Neutrophil (primary cell): ENCODE measurements at regions not wholly inside any gene's neighbourhood (a gene's known extent, or its start where the extent isn't known, plus 50 kb on each side); places are given as distances from the start of the nearest gene placed in this dataset.
"Not testable (repeated sequence)": the region's sequence is repeated elsewhere in the genome, so short reads cannot be mapped to it uniquely, and the experiment has no call there.

Experiments
- H3K27ac ChIP-seq: fragments of 200-600 bp; sonication (generic); 2 replicates; pipeline ENCODE4 v1.5.1; 2016; ENCODE audit warnings: mild to moderate bottlenecking, moderate library complexity
- H3K27me3 ChIP-seq: fragments of 200-600 bp; sonication (generic); 2 replicates; pipeline ENCODE4 v1.6.0; 2016; ENCODE audit warnings: mild to moderate bottlenecking
- H3K36me3 ChIP-seq: fragments of 200-600 bp; sonication (generic); 2 replicates; pipeline ENCODE4 v1.5.1; 2017
- H3K4me1 ChIP-seq, 2 experiments: fragments of 200-600 bp in 1 of 2; sonication (generic) in 1 of 2; 1 replicate in 1 of 2; 2 replicates in 1 of 2; pipeline versions ENCODE4 v1.5.1 to v1.6.1; 2013 to 2016; ENCODE audit warnings: low read depth in 1 of 2, low read length in 1 of 2, mild to moderate bottlenecking in 1 of 2, moderate library complexity in 1 of 2; ENCODE audit not compliant: control insufficient read depth in 1 of 2, insufficient read depth in 1 of 2
- H3K4me3 ChIP-seq, 2 experiments: fragments of 200-600 bp in 1 of 2; sonication (generic) in 1 of 2; 1 replicate in 1 of 2; 2 replicates in 1 of 2; pipeline ENCODE4 v1.5.1; 2013 to 2016; ENCODE audit warnings: low read depth in 1 of 2, low read length in 1 of 2, mild to moderate bottlenecking in 1 of 2, moderate library complexity in 1 of 2
- H3K9me3 ChIP-seq: fragments of 200-600 bp; sonication (generic); 2 replicates; pipeline ENCODE4 v1.5.1; 2016
- CTCF ChIP-seq: fragments of 200-600 bp; sonication (generic); IDR thresholded peaks from 2 replicates; pipeline ENCODE4 v1.5.1; 2016; ENCODE audit warnings: antibody characterized with exemption

GRCh38 chrX:1059576-1060561 is 152.6 kb downstream of the CRLF2 start:
- H3K36me3 ChIP-seq = no peaks in the 10 kb centered on the region
- H3K4me1 ChIP-seq = no peaks in the 10 kb centered on the region
- no peak overlapping the region for H3K27ac ChIP-seq
- TF ChIP-seq CTCF = no peak
- H3K9me3 ChIP-seq = no peaks in the 10 kb centered on the region
- H3K4me3 ChIP-seq = no peak overlapping the region
- H3K27me3 ChIP-seq = no peaks in the 10 kb centered on the region

- not testable (repeated sequence) for H3K27me3 ChIP-seq, H3K4me3 ChIP-seq, H3K36me3 ChIP-seq, H3K9me3 ChIP-seq, H3K27ac ChIP-seq, H3K4me1 ChIP-seq
Measured at GRCh38 chrX:1053600-1053999, 158.8 kb downstream of the CRLF2 start.

DNA sequence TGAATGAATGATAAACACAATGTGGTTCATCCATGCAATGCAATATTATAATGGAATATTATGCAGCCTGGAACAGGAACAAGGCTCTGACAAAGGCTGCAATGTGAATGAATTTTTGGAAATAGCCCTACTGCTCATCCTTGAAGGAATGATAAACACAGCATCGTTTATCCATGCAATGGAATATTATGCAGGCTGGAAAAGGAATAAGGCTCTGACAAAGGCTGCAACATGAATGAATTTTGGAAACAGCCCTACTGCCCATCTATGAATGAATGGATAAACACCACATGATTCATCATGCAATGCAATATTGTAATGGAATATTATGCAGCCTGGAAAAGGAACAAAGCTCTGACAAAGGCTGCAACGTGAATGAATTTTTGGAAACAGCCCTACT is 159.4 kb downstream of the CRLF2 start:
- H3K36me3 ChIP-seq = no peaks in the 10 kb centered on the region
- no peaks in the 10 kb centered on the region for H3K27me3 ChIP-seq
- H3K4me1 ChIP-seq = no peaks in the 10 kb centered on the region
- H3K9me3 ChIP-seq = peaks cover 6% of the 10 kb centered on the region
- no peak for TF ChIP-seq CTCF
- no peak overlapping the region for H3K27ac ChIP-seq
- H3K4me3 ChIP-seq = no peak overlapping the region

DNA sequence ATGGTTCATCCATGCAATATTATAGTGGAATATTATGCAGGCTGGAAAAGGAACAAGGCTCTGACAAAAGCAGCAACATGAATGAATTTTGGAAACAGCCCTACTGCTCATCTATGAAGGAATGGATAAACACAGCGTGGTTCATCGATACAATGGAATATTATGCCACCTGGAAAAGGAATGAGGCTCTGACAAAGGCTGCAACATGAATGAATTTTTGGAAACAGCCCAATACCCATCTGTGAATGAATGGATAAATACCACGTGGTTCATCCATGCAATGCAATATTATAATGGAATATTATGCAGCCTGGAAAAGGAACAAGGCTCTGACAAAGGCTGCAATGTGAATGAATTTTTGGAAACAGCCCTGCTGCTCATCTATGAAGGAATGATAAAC is 160.4 kb downstream of the CRLF2 start:
- peaks cover 6% of the 10 kb centered on the region for H3K9me3 ChIP-seq
- H3K4me1 ChIP-seq = no peaks in the 10 kb centered on the region
- H3K27me3 ChIP-seq = no peaks in the 10 kb centered on the region
- H3K4me3 ChIP-seq = no peak overlapping the region
- no peak overlapping the region for H3K27ac ChIP-seq
- TF ChIP-seq CTCF = no peak
- no peaks in the 10 kb centered on the region for H3K36me3 ChIP-seq

DNA sequence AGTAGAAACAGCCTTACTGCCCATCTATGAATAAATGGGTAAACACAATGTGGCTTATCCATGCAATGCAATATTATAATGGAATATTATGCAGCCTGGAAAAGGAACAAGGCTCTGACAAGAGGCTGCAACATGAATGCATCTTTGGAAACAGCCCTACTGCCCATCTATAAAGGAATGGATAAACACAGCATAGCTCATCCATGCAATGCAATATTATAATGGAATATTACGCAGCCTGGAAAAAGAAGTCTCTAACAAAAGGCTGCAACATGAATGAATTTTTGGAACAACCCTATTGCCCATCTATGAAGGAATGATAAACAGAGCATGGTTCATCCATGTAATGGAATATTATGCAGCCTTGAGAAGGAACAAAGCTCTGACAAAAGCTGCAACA is 161.0 kb downstream of the CRLF2 start:
- Histone ChIP-seq H3K36me3 (no peaks in the 10 kb centered on the region), H3K27me3 (no peaks in the 10 kb centered on the region), H3K9me3 (peaks cover 6% of the 10 kb centered on the region), H3K4me1 (no peaks in the 10 kb centered on the region), H3K27ac (no peak overlapping the region), H3K4me3 (no peak overlapping the region)
- no peak for TF ChIP-seq CTCF

- Histone ChIP-seq H3K27me3 (no peaks in the 10 kb centered on the region), H3K4me1 (no peaks in the 10 kb centered on the region), H3K9me3 (no peaks in the 10 kb centered on the region), H3K36me3 (no peaks in the 10 kb centered on the region), H3K4me3 (no peak overlapping the region), H3K27ac (no peak overlapping the region)
- no peak for TF ChIP-seq CTCF
Measured at GRCh38 chrX:1045680-1046314, 166.7 kb downstream of the CRLF2 start.
